WTC11 (cell line): ENCODE measurements at regions not wholly inside any gene's neighbourhood (a gene's known extent, or its start where the extent isn't known, plus 50 kb on each side); places are given as distances from the start of the nearest gene placed in this dataset.

Experiments
- ATAC-seq: fragments of 200-7000 bp; cut with Tn5 transposase; 2 replicates; pipeline ENCODE4 v1.10.0; 2021; ENCODE audit warnings: mild to moderate bottlenecking, moderate library complexity
- CTCF ChIA-PET: fragments of 300-600 bp; sonication (Branson Sonifier 250); formaldehyde crosslinking; loops from one replicate; lab custom pipeline; 2021; ENCODE audit warnings: antibody characterized with exemption; lab: Charles Lee
- POLR2A ChIA-PET: fragments of 350-600 bp; sonication (Branson Sonifier 250); formaldehyde crosslinking; loops from one replicate; lab custom pipeline; 2021; ENCODE audit warnings: antibody characterized with exemption; lab: Charles Lee
- DNase-seq: peaks from one replicate; pipeline ENCODE4 v3.0.0; 2021; ENCODE audit warnings: low spot score
- H3K27ac Mint-ChIP-seq: 2 replicates; pipeline ENCODE4 v1.8.0; 2021; ENCODE audit warnings: mixed read lengths
- H3K27me3 Mint-ChIP-seq: 2 replicates; pipeline ENCODE4 v1.8.0; 2021; ENCODE audit warnings: low read depth, mild to moderate bottlenecking, moderate library complexity, mixed read lengths
- H3K36me3 Mint-ChIP-seq: 2 replicates; pipeline ENCODE4 v1.8.0; 2021; ENCODE audit warnings: mixed read lengths
- H3K4me1 Mint-ChIP-seq: 2 replicates; pipeline ENCODE4 v1.8.0; 2022; ENCODE audit warnings: mixed read lengths
- H3K4me3 Mint-ChIP-seq: 2 replicates; pipeline ENCODE4 v1.8.0; 2021; ENCODE audit warnings: mild to moderate bottlenecking, moderate library complexity, mixed read lengths
- H3K9me3 Mint-ChIP-seq: 2 replicates; pipeline ENCODE4 v1.8.0; 2021; ENCODE audit warnings: mixed read lengths
- ATF1 ChIP-seq: sonication (generic); formaldehyde crosslinking; IDR thresholded peaks from 2 replicates; pipeline ENCODE4 v1.8.1; 2023; ENCODE audit warnings: mild to moderate bottlenecking, moderate library complexity, missing genetic modification reagents
- ATF6 ChIP-seq: sonication (generic); formaldehyde crosslinking; IDR thresholded peaks from 2 replicates; pipeline ENCODE4 v1.8.1; 2023; ENCODE audit warnings: mild to moderate bottlenecking, missing genetic modification reagents
- CBFB ChIP-seq: sonication (generic); formaldehyde crosslinking; IDR thresholded peaks from 2 replicates; pipeline ENCODE4 v1.8.1; 2022; ENCODE audit warnings: mild to moderate bottlenecking, low read depth, missing genetic modification reagents
- E2F4 ChIP-seq: sonication (generic); formaldehyde crosslinking; IDR thresholded peaks from 2 replicates; pipeline ENCODE4 v1.8.1; 2022; ENCODE audit warnings: low read depth, mild to moderate bottlenecking, moderate library complexity, missing genetic modification reagents, borderline replicate concordance
- FOXP4 ChIP-seq: sonication (generic); formaldehyde crosslinking; IDR thresholded peaks from 2 replicates; pipeline ENCODE4 v1.8.0; 2022; ENCODE audit warnings: mild to moderate bottlenecking, missing genetic modification reagents
- GTF2I ChIP-seq: fragments of 250-450 bp; sonication (Bioruptor Pico); conservative IDR thresholded peaks from 2 replicates; pipeline ENCODE4 v1.4.0; 2021; ENCODE audit warnings: mild to moderate bottlenecking
- HMGA2 ChIP-seq: fragments of 250-450 bp; sonication (Bioruptor Pico); IDR thresholded peaks from 2 replicates; pipeline ENCODE4 v1.4.0; 2021; ENCODE audit warnings: mild to moderate bottlenecking, moderate library complexity
- IRF1 ChIP-seq: sonication (generic); formaldehyde crosslinking; IDR thresholded peaks from 2 replicates; pipeline ENCODE4 v1.8.0; 2023; ENCODE audit warnings: missing genetic modification reagents
- KAT7 ChIP-seq: sonication (generic); formaldehyde crosslinking; IDR thresholded peaks from 2 replicates; pipeline ENCODE4 v1.8.1; 2023; ENCODE audit warnings: missing genetic modification reagents, mild to moderate bottlenecking, borderline replicate concordance
- NFYB ChIP-seq: sonication (generic); formaldehyde crosslinking; conservative IDR thresholded peaks from 2 replicates; pipeline ENCODE4 v1.8.0; 2022; ENCODE audit warnings: low read depth, missing genetic modification reagents
- NR2C2 ChIP-seq: sonication (generic); formaldehyde crosslinking; IDR thresholded peaks from 2 replicates; pipeline ENCODE4 v1.8.0; 2022; ENCODE audit warnings: mild to moderate bottlenecking, missing genetic modification reagents
- PRDM15 ChIP-seq: sonication (generic); formaldehyde crosslinking; IDR thresholded peaks from 2 replicates; pipeline ENCODE4 v1.8.0; 2022; ENCODE audit warnings: missing genetic modification reagents
- RELA ChIP-seq: sonication (generic); formaldehyde crosslinking; IDR thresholded peaks from 2 replicates; pipeline ENCODE4 v1.8.1; 2022; ENCODE audit warnings: missing genetic modification reagents, mild to moderate bottlenecking, borderline replicate concordance
- SMAD3 ChIP-seq: sonication (generic); formaldehyde crosslinking; IDR thresholded peaks from 2 replicates; pipeline ENCODE4 v1.8.0; 2022; ENCODE audit warnings: missing genetic modification reagents, mild to moderate bottlenecking, borderline replicate concordance
- TCF7 ChIP-seq: sonication (generic); formaldehyde crosslinking; IDR thresholded peaks from 2 replicates; pipeline ENCODE4 v1.8.0; 2022; ENCODE audit warnings: mild to moderate bottlenecking, low read depth, missing genetic modification reagents, moderate library complexity
- TP53 ChIP-seq: sonication (generic); formaldehyde crosslinking; IDR thresholded peaks from 2 replicates; pipeline ENCODE4 v1.8.1; 2023; ENCODE audit warnings: mild to moderate bottlenecking, missing genetic modification reagents
- USF2 ChIP-seq: sonication (generic); formaldehyde crosslinking; IDR thresholded peaks from 2 replicates; pipeline ENCODE4 v1.8.1; 2023; ENCODE audit warnings: mild to moderate bottlenecking, missing genetic modification reagents, moderate library complexity
- ZNF423 ChIP-seq: fragments of 250-450 bp; sonication (Bioruptor Pico); IDR thresholded peaks from 2 replicates; pipeline ENCODE4 v2.1.2; 2022; ENCODE audit warnings: mild to moderate bottlenecking, moderate library complexity
- ZNF671 ChIP-seq: fragments of 250-450 bp; sonication (Bioruptor Pico); IDR thresholded peaks from 2 replicates; pipeline ENCODE4 v1.8.0; 2021; ENCODE audit warnings: mild to moderate bottlenecking

- Mint-ChIP-seq H3K27me3 (peaks cover 3% of the 10 kb centered on the region), H3K4me1 (peaks cover 4% of the 10 kb centered on the region), H3K4me3 (no peak overlapping the region), H3K27ac (no peak overlapping the region), H3K36me3 (peaks cover 12% of the 10 kb centered on the region), H3K9me3 (peaks cover 28% of the 10 kb centered on the region)
- TF ChIP-seq PRDM15 (CRISPR knock-in tag), result no peak
- no peak for TF ChIP-seq ZNF671 (CRISPR knock-in tag)
- TF ChIP-seq SMAD3 (CRISPR knock-in tag), result no peak
- no peak for TF ChIP-seq TCF7 (CRISPR knock-in tag)
- TF ChIP-seq HMGA2 (CRISPR knock-in tag), result no peak
- TF ChIP-seq ATF6 (CRISPR knock-in tag), result no peak
- no peak for TF ChIP-seq IRF1 (CRISPR knock-in tag)
- no peak for TF ChIP-seq USF2 (CRISPR knock-in tag)
- CTCF ChIA-PET, result no interaction called here
- DNase-seq, result no peak
- ATAC-seq, result no peak
- POLR2A ChIA-PET, result interaction anchor here (0.6 kb wide), 1 partner anchor 50 kb away, joined by 5 read pairs; no protein-coding TSS in a partner anchor
Observed at GRCh38 chr7:68334216-68334615, 1264.1 kb upstream of the AUTS2 start.

GRCh38 chr7:68334636-68335272 lies 1263.5 kb upstream of the AUTS2 start:
- ChIA-PET CTCF (no interaction called here), POLR2A (interaction anchor here (0.5 kb wide), 1 partner anchor 643 kb away, joined by 5 read pairs; no protein-coding TSS in a partner anchor)
- DNase-seq, result no peak
- no peaks in the 10 kb centered on the region for H3K4me1 Mint-ChIP-seq
- no peak for ATAC-seq
- H3K9me3 Mint-ChIP-seq, result peaks cover 30% of the 10 kb centered on the region
- H3K27ac Mint-ChIP-seq, result no peak overlapping the region
- H3K4me3 Mint-ChIP-seq, result no peak overlapping the region
- H3K36me3 Mint-ChIP-seq, result peaks cover 12% of the 10 kb centered on the region
- peaks cover 3% of the 10 kb centered on the region for H3K27me3 Mint-ChIP-seq
- no peak for TF ChIP-seq E2F4 (CRISPR knock-in tag)
- TF ChIP-seq RELA (CRISPR knock-in tag), result no peak
- TF ChIP-seq CBFB (CRISPR knock-in tag), result no peak
- no peak for TF ChIP-seq GTF2I (CRISPR knock-in tag)
- no peak for TF ChIP-seq ATF1
- TF ChIP-seq NFYB (CRISPR knock-in tag), result no peak
- no peak for TF ChIP-seq HMGA2 (CRISPR knock-in tag)
- TF ChIP-seq NR2C2 (CRISPR knock-in tag), result no peak
- TF ChIP-seq KAT7 (CRISPR knock-in tag), result no peak
- TF ChIP-seq ZNF423 (CRISPR knock-in tag), result no peak
- TF ChIP-seq TP53 (CRISPR knock-in tag), result no peak
- TF ChIP-seq ATF6 (CRISPR knock-in tag), result no peak
- no peak for TF ChIP-seq IRF1 (CRISPR knock-in tag)
- no peak for TF ChIP-seq FOXP4 (CRISPR knock-in tag)
